ENCODE measurements at regions not wholly inside any gene's neighbourhood (a gene's known extent, or its start where the extent isn't known, plus 50 kb on each side); places are given as distances from the start of the nearest gene placed in this dataset.
"Not testable (repeated sequence)": the region's sequence is repeated elsewhere in the genome, so short reads cannot be mapped to it uniquely, and the experiment has no call there.

GRCh38 chr9:97778740-97779139, 74.3 kb upstream of the FOXE1 start:
- not testable (repeated sequence) for TF ChIP-seq CTCF (IDR thresholded peaks at IDR 0.05); TP53 (CRISPR knock-in tag; IDR thresholded peaks at IDR 0.05); RNF2 (IDR thresholded peaks at IDR 0.05; ENCODE audit: borderline replicate concordance, low read depth); RAD21 (conservative IDR thresholded peaks at IDR 0.05 in 1 of 2, IDR thresholded peaks at IDR 0.05 in 1 of 2); MAX (IDR thresholded peaks at IDR 0.05); REST (IDR thresholded peaks at IDR 0.05); POLR2A (IDR thresholded peaks at IDR 0.05; ENCODE audit: low read length); EP300 (IDR thresholded peaks at IDR 0.05); ZC3H11A (IDR thresholded peaks at IDR 0.05)

All from A549 (cell line).